OCI-LY1 (cell line): ENCODE measurements at regions not wholly inside any gene's neighbourhood (a gene's known extent, or its start where the extent isn't known, plus 50 kb on each side); places are given as distances from the start of the nearest gene placed in this dataset.

Experiments
- H2AFZ ChIP-seq: fragments of 200-600 bp; sonication (generic), shearing (Covaris generic); 2 replicates; pipeline ENCODE4 v1.6.0; 2014; ENCODE audit warnings: antibody characterized with exemption, mild to moderate bottlenecking, low read length
- H3F3A ChIP-seq: fragments of 200-600 bp; sonication (generic), shearing (Covaris generic); 2 replicates; pipeline ENCODE4 v1.6.0; 2014; ENCODE audit warnings: mild to moderate bottlenecking, antibody characterized with exemption, low read length, moderate library complexity; ENCODE audit not compliant: insufficient read depth
- H3K27ac ChIP-seq: fragments of 200-600 bp; sonication (generic); 2 replicates; pipeline ENCODE4 v1.5.1; 2014; ENCODE audit warnings: low read length, mixed run types, mild to moderate bottlenecking, low read depth; ENCODE audit not compliant: poor library complexity, severe bottlenecking
- H3K27me3 ChIP-seq: fragments of 200-600 bp; sonication (generic); 2 replicates; pipeline ENCODE4 v1.6.0; 2014; ENCODE audit warnings: antibody characterized with exemption, mild to moderate bottlenecking, low read length, moderate library complexity; ENCODE audit not compliant: insufficient read depth
- H3K36me3 ChIP-seq: fragments of 200-600 bp; sonication (generic); 2 replicates; pipeline ENCODE4 v1.6.1; 2014; ENCODE audit warnings: mild to moderate bottlenecking, antibody characterized with exemption, low read length, moderate library complexity, mixed read lengths; ENCODE audit not compliant: insufficient read depth
- H3K4me1 ChIP-seq: fragments of 200-600 bp; sonication (generic); 2 replicates; pipeline ENCODE4 v1.5.1; 2014; ENCODE audit warnings: mild to moderate bottlenecking, low read length, moderate library complexity; ENCODE audit not compliant: insufficient read depth, severe bottlenecking
- H3K4me2 ChIP-seq: fragments of 200-600 bp; sonication (generic), shearing (Covaris generic); 2 replicates; pipeline ENCODE4 v1.6.1; 2014; ENCODE audit warnings: low read length
- H3K4me3 ChIP-seq: fragments of 200-600 bp; sonication (generic); 2 replicates; pipeline ENCODE4 v1.5.1; 2014; ENCODE audit warnings: low read length, low read depth, mild to moderate bottlenecking, mixed read lengths; ENCODE audit not compliant: poor library complexity, severe bottlenecking
- H3K79me2 ChIP-seq: fragments of 200-600 bp; shearing (Covaris generic); 2 replicates; pipeline ENCODE4 v1.6.1; 2016; ENCODE audit warnings: mixed run types, low read length, mixed read lengths; ENCODE audit not compliant: insufficient read depth
- H3K9ac ChIP-seq: fragments of 200-600 bp; sonication (generic), shearing (Covaris generic); 2 replicates; pipeline ENCODE4 v1.6.1; 2014; ENCODE audit warnings: mild to moderate bottlenecking, low read length, mixed read lengths
- H3K9me2 ChIP-seq: fragments of 200-600 bp; sonication (generic), shearing (Covaris generic); 2 replicates; pipeline ENCODE4 v1.6.1; 2014; ENCODE audit warnings: low read depth, mild to moderate bottlenecking, low read length, mixed read lengths
- H3K9me3 ChIP-seq: fragments of 200-600 bp; shearing (Covaris generic); 2 replicates; pipeline ENCODE4 v1.6.1; 2014; ENCODE audit warnings: low read length, mixed read lengths
- H4K20me1 ChIP-seq: fragments of 200-600 bp; sonication (generic), shearing (Covaris generic); 2 replicates; pipeline ENCODE4 v1.6.0; 2016; ENCODE audit warnings: mild to moderate bottlenecking, low read length; ENCODE audit not compliant: insufficient read depth
- CTCF ChIP-seq: fragments of 200-600 bp; sonication (generic), shearing (Covaris generic); IDR thresholded peaks from 2 replicates; pipeline ENCODE4 v1.5.1; 2017; ENCODE audit warnings: mild to moderate bottlenecking, antibody characterized with exemption, low read length, moderate library complexity, mixed read lengths
- EZH2 ChIP-seq: fragments of 200-600 bp; sonication (generic), shearing (Covaris generic); IDR thresholded peaks from 2 replicates; pipeline ENCODE4 v1.8.0; 2017; ENCODE audit warnings: borderline replicate concordance, mixed run types, mild to moderate bottlenecking, antibody characterized with exemption, low read length, moderate library complexity, mixed read lengths

- H3K4me3 ChIP-seq: no peak overlapping the region
- no peaks in the 10 kb centered on the region for H3K4me1 ChIP-seq
- H3K9me3 ChIP-seq: no peaks in the 10 kb centered on the region
- H3F3A ChIP-seq: no peaks in the 10 kb centered on the region
- no peak overlapping the region for H3K9ac ChIP-seq
- H4K20me1 ChIP-seq: no peaks in the 10 kb centered on the region
- no peaks in the 10 kb centered on the region for H3K36me3 ChIP-seq
- no peak overlapping the region for H2AFZ ChIP-seq
- H3K9me2 ChIP-seq: no peaks in the 10 kb centered on the region
- no peak overlapping the region for H3K27ac ChIP-seq
- no peak for TF ChIP-seq EZH2
- no peak for TF ChIP-seq CTCF
- no peaks in the 10 kb centered on the region for H3K27me3 ChIP-seq
- no peak overlapping the region for H3K4me2 ChIP-seq
- no peaks in the 10 kb centered on the region for H3K79me2 ChIP-seq
Observed at GRCh38 chr11:43130616-43131015, 181.2 kb upstream of the API5 start.

- TF ChIP-seq CTCF (no peak), EZH2 (no peak)
- Histone ChIP-seq H3K4me1 (no peaks in the 10 kb centered on the region), H3K36me3 (no peaks in the 10 kb centered on the region), H3K9me2 (no peaks in the 10 kb centered on the region), H3K27me3 (no peaks in the 10 kb centered on the region), H2AFZ (no peak overlapping the region), H3K9me3 (no peaks in the 10 kb centered on the region), H3K4me2 (no peak overlapping the region), H4K20me1 (no peaks in the 10 kb centered on the region), H3K4me3 (no peak overlapping the region), H3F3A (no peaks in the 10 kb centered on the region), H3K27ac (no peak overlapping the region), H3K9ac (no peak overlapping the region), H3K79me2 (no peaks in the 10 kb centered on the region)
Observed at GRCh38 chr11:43135966-43136534, 175.7 kb upstream of the API5 start.

- Histone ChIP-seq H4K20me1 (no peaks in the 10 kb centered on the region), H3F3A (no peaks in the 10 kb centered on the region), H3K9me3 (no peaks in the 10 kb centered on the region), H3K4me1 (no peaks in the 10 kb centered on the region), H3K9ac (no peak overlapping the region), H3K27me3 (no peaks in the 10 kb centered on the region), H3K4me3 (no peak overlapping the region), H3K27ac (no peak overlapping the region), H2AFZ (no peak overlapping the region), H3K79me2 (no peaks in the 10 kb centered on the region), H3K4me2 (no peak overlapping the region), H3K9me2 (no peaks in the 10 kb centered on the region), H3K36me3 (no peaks in the 10 kb centered on the region)
- TF ChIP-seq EZH2: no peak
- TF ChIP-seq CTCF: no peak
Observed at GRCh38 chr11:43138621-43139140, 173.1 kb upstream of the API5 start.
